A549 (cell line): ENCODE measurements at regions not wholly inside any gene's neighbourhood (a gene's known extent, or its start where the extent isn't known, plus 50 kb on each side); places are given as distances from the start of the nearest gene placed in this dataset.
A peak's percentile ranks its signal among the peaks of the same experiment; 100 is the strongest.

Experiments
- ATAC-seq, 2 experiments: fragments of 200-7000 bp in 1 of 2; fragments of >200 bp in 1 of 2; cut with Nextera tagmentation in 1 of 2; cut with Tn5 transposase in 1 of 2; 3 replicates each; pipeline versions ENCODE4 v1.8.0 to v1.9.1; 2018 to 2020; ENCODE audit warnings: mild to moderate bottlenecking in 1 of 2, moderate library complexity in 1 of 2
- CTCF ChIA-PET: fragments of 300-600 bp; sonication (Branson Sonifier 250); formaldehyde crosslinking; extraction: SDS; loops from one replicate; lab custom pipeline; 2021; ENCODE audit warnings: antibody characterized with exemption, inconsistent platforms; lab: Yijun Ruan, JAX
- POLR2A ChIA-PET: fragments of 350-600 bp; formaldehyde crosslinking; extraction: SDS; loops from one replicate; lab custom pipeline; 2021; ENCODE audit warnings: antibody characterized with exemption, inconsistent platforms; lab: Yijun Ruan, JAX
- DNase-seq, 2 experiments: peaks; one replicate each; pipeline versions ENCODE4 v3.0.0 to v3.0.0-alpha.2; 2011 to 2016; ENCODE audit warnings: low read depth in 1 of 2, low spot score in 1 of 2
- FAIRE-seq: peaks from 2 replicates; lab custom pipeline; 2011; peaks lifted over from hg19 to GRCh38; lab: Jason Lieb, UNC
- H3K27ac ChIP-seq, 2 experiments: fragments of >200 bp; sonication (Bioruptor Twin); formaldehyde crosslinking; 3 replicates each; pipeline ENCODE4 v1.5.1; 2016 to 2017
- H3K4me1 ChIP-seq: fragments of >200 bp; sonication (Bioruptor Twin); formaldehyde crosslinking; 3 replicates; pipeline ENCODE4 v1.6.1; 2016
- H3K4me2 ChIP-seq: fragments of >200 bp; sonication (Bioruptor Twin); formaldehyde crosslinking; 3 replicates; pipeline ENCODE4 v1.6.1; 2016
- H3K4me3 ChIP-seq: fragments of >200 bp; sonication (Bioruptor Twin); formaldehyde crosslinking; 3 replicates; pipeline ENCODE4 v1.5.1; 2016
- H3K9me3 ChIP-seq: fragments of >200 bp; sonication (Bioruptor Twin); formaldehyde crosslinking; 3 replicates; pipeline ENCODE4 v1.6.1; 2016
- ATOH8 ChIP-seq: fragments of 250-450 bp; sonication (Bioruptor Pico); IDR thresholded peaks from 2 replicates; pipeline ENCODE4 v1.5.0; 2020; ENCODE audit warnings: low read depth, mild to moderate bottlenecking, moderate library complexity
- BCL3 ChIP-seq: fragments of >200 bp; sonication (Bioruptor Twin); formaldehyde crosslinking; IDR thresholded peaks from 3 replicates; pipeline ENCODE4 v1.6.1; 2016
- BHLHE40 ChIP-seq: IDR thresholded peaks from 2 replicates; pipeline ENCODE4 v1.6.1; 2012; ENCODE audit warnings: low read depth, low read length, inconsistent platforms
- CBX2 ChIP-seq: fragments of 200-600 bp; sonication (generic); IDR thresholded peaks from 2 replicates; pipeline ENCODE4 v1.6.1; 2016; ENCODE audit warnings: low read depth, mild to moderate bottlenecking, borderline replicate concordance
- CEBPB ChIP-seq, 2 experiments: fragments of >200 bp in 1 of 2; sonication (Bioruptor Twin) in 1 of 2; formaldehyde crosslinking in 1 of 2; IDR thresholded peaks; 2 replicates each; pipeline ENCODE4 v1.6.1; 2012 to 2016
- CHD4 ChIP-seq: fragments of 200-600 bp; sonication (generic); IDR thresholded peaks from 2 replicates; pipeline ENCODE4 v1.6.1; 2016; ENCODE audit warnings: antibody characterized with exemption, mild to moderate bottlenecking, borderline replicate concordance
- EHF ChIP-seq: fragments of 250-450 bp; sonication (Bioruptor Pico); IDR thresholded peaks from 2 replicates; pipeline ENCODE4 v1.5.0; 2020; ENCODE audit warnings: mild to moderate bottlenecking
- ESRRA ChIP-seq: fragments of 150-350 bp; IDR thresholded peaks from 2 replicates; pipeline ENCODE4 v1.6.1; 2014; ENCODE audit warnings: mild to moderate bottlenecking, low read length, borderline replicate concordance
- FOXS1 ChIP-seq: fragments of 250-450 bp; sonication (Bioruptor Pico); IDR thresholded peaks from 2 replicates; pipeline ENCODE4 v1.5.0; 2020; ENCODE audit warnings: mild to moderate bottlenecking, moderate library complexity
- HEYL ChIP-seq: fragments of 250-450 bp; sonication (Bioruptor Pico); IDR thresholded peaks from 2 replicates; pipeline ENCODE4 v1.8.0; 2021; ENCODE audit warnings: mild to moderate bottlenecking, moderate library complexity
- HMGXB4 ChIP-seq: fragments of 250-450 bp; sonication (Bioruptor Pico); IDR thresholded peaks from 2 replicates; pipeline ENCODE4 v1.5.0; 2021; ENCODE audit warnings: mild to moderate bottlenecking, moderate library complexity, borderline replicate concordance
- HOXB13 ChIP-seq: fragments of 250-450 bp; sonication (Bioruptor Pico); IDR thresholded peaks from 2 replicates; pipeline ENCODE4 v1.5.0; 2020; ENCODE audit warnings: low read depth, mild to moderate bottlenecking, moderate library complexity
- JUNB ChIP-seq: fragments of >200 bp; sonication (Bioruptor Twin); formaldehyde crosslinking; IDR thresholded peaks from 2 replicates; pipeline ENCODE4 v1.6.1; 2016
- KDM1A ChIP-seq: fragments of 200-600 bp; sonication (generic); IDR thresholded peaks from 2 replicates; pipeline ENCODE4 v1.6.1; 2016; ENCODE audit warnings: low read depth, mild to moderate bottlenecking
- KDM5A ChIP-seq: fragments of 200-600 bp; sonication (generic); IDR thresholded peaks from 2 replicates; pipeline ENCODE4 v1.6.1; 2016; ENCODE audit warnings: antibody characterized with exemption, mild to moderate bottlenecking
- MAFK ChIP-seq: fragments of 450-650 bp; IDR thresholded peaks from 2 replicates; pipeline ENCODE4 v1.6.1; 2014; ENCODE audit not compliant: partially characterized antibody
- MYC ChIP-seq: IDR thresholded peaks from 2 replicates; pipeline ENCODE4 v1.6.1; 2012; ENCODE audit warnings: mild to moderate bottlenecking, inconsistent platforms, low read length, improper control_type of control experiment, borderline replicate concordance
- POLR2A ChIP-seq: IDR thresholded peaks from 2 replicates; pipeline ENCODE4 v1.6.1; 2012; ENCODE audit warnings: mild to moderate bottlenecking, low read length
- RCOR1 ChIP-seq: fragments of 150-350 bp; IDR thresholded peaks from 2 replicates; pipeline ENCODE4 v1.6.1; 2014; ENCODE audit warnings: antibody characterized with exemption, low read length, low read depth
- REST ChIP-seq: fragments of 200-600 bp; sonication (generic); IDR thresholded peaks from 2 replicates; pipeline ENCODE4 v1.6.1; 2016; ENCODE audit warnings: antibody characterized with exemption, mild to moderate bottlenecking, moderate library complexity
- RNF2 ChIP-seq: fragments of 200-600 bp; sonication (generic); IDR thresholded peaks from 2 replicates; pipeline ENCODE4 v1.6.1; 2016; ENCODE audit warnings: low read depth, mild to moderate bottlenecking, antibody characterized with exemption, moderate library complexity, borderline replicate concordance
- ZC3H11A ChIP-seq: fragments of 450-650 bp; IDR thresholded peaks from 2 replicates; pipeline ENCODE4 v1.6.1; 2014; ENCODE audit warnings: antibody characterized with exemption, mild to moderate bottlenecking
- WGBS: methylation state at CpG from one replicate; pipeline ENCODE4 v1.1.6; 2017; ENCODE audit errors: missing lambda C conversion rate; 5-methylcytosine and 5-hydroxymethylcytosine counted together
- TF ChIP-seq, protein P1 (sequence below): IDR thresholded peaks from 2 replicates; pipeline ENCODE4 v1.6.1; 2012

- 79% methylated on average over 3 of the region's 3 CpGs for WGBS
- ATAC-seq (no peak), DNase-seq (no peak), FAIRE-seq (no peak)
- no peak overlapping the region for H3K27ac ChIP-seq
- H3K4me1 ChIP-seq, result no peaks in the 10 kb centered on the region
- H3K9me3 ChIP-seq, result no peaks in the 10 kb centered on the region
- CTCF ChIA-PET, result no interaction called here
- TF ChIP-seq KDM1A (no peak), CHD4 (no peak), EHF (no peak), KDM5A (no peak), RNF2 (no peak), BHLHE40 (no peak), CEBPB (IDR thresholded peaks at IDR 0.05) (no peak), RCOR1 (no peak), FOXS1 (CRISPR knock-in tag) (no peak), MAFK (no peak), MYC (no peak)
- H3K4me2 ChIP-seq, result no peak overlapping the region
- POLR2A ChIA-PET, result no interaction called here
- H3K4me3 ChIP-seq, result no peak overlapping the region
Measured at GRCh38 chr5:92809855-92810465, 771.1 kb downstream of the NR2F1-AS1 start.

GRCh38 chr5:92808474-92808873 lies 772.5 kb downstream of the NR2F1-AS1 start:
- POLR2A ChIA-PET, result no interaction called here

GRCh38 chr5:92807085-92807484 lies 773.9 kb downstream of the NR2F1-AS1 start:
- FAIRE-seq (no peak), DNase-seq (no peak), ATAC-seq (no peak)
- Histone ChIP-seq H3K27ac (no peak overlapping the region), H3K9me3 (no peaks in the 10 kb centered on the region), H3K4me3 (no peak overlapping the region), H3K4me1 (no peaks in the 10 kb centered on the region; the same call in 2 of the 3 replicates), H3K4me2 (no peak overlapping the region)
- ChIA-PET CTCF (no interaction called here), POLR2A (no interaction called here)
- no peak for TF ChIP-seq HEYL (CRISPR knock-in tag)
- no peak for TF ChIP-seq HOXB13
- no peak for TF ChIP-seq ATOH8 (CRISPR knock-in tag)
- TF ChIP-seq, protein P1, sequence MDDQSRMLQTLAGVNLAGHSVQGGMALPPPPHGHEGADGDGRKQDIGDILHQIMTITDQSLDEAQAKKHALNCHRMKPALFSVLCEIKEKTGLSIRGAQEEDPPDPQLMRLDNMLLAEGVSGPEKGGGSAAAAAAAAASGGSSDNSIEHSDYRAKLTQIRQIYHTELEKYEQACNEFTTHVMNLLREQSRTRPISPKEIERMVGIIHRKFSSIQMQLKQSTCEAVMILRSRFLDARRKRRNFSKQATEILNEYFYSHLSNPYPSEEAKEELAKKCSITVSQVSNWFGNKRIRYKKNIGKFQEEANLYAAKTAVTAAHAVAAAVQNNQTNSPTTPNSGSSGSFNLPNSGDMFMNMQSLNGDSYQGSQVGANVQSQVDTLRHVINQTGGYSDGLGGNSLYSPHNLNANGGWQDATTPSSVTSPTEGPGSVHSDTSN, result no peak
- 84% methylated on average over 4 of the region's 4 CpGs for WGBS

More at GRCh38 chr5:92808474-92808873, 772.5 kb downstream of the NR2F1-AS1 start:
- no peak overlapping the region for H3K4me2 ChIP-seq
- no peak overlapping the region for H3K27ac ChIP-seq
- WGBS, result 59% methylated on average over 1 of the region's 1 CpG
- H3K4me3 ChIP-seq, result no peak overlapping the region
- DNase-seq (no peak), FAIRE-seq (no peak), ATAC-seq (no peak)
- H3K4me1 ChIP-seq, result no peaks in the 10 kb centered on the region
- CTCF ChIA-PET, result no interaction called here
- no peaks in the 10 kb centered on the region for H3K9me3 ChIP-seq
- no peak for TF ChIP-seq KDM1A
- TF ChIP-seq MAFK, result peak; percentile 64
- TF ChIP-seq ESRRA, result no peak

DNA sequence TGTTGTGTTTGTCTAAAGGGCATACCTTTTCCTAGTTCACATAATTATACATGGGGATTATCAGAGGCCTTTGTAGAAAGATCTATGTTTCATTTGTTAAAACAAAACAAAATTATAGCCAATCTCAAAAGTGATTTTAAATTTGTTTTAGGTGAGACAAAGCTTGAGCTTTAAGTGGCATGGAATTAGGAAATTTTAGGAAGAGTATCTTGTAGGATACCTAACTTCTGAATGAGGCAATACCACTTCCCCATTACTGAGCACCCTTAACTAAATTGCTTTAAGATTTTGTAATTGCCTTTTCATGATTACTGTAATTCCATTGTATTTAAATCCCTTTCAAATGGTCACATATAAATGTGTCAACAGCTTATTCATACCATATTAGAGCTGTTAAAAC lies 775.6 kb downstream of the NR2F1-AS1 start:
- H3K4me2 ChIP-seq, result no peak overlapping the region
- DNase-seq (no peak), FAIRE-seq (no peak), ATAC-seq (no peak)
- H3K27ac ChIP-seq, result no peak overlapping the region
- CTCF ChIA-PET, result interaction anchor here (1.1 kb wide), 1 partner anchor 1933 kb away, joined by 3 read pairs; no protein-coding TSS in a partner anchor
- H3K4me3 ChIP-seq, result no peak overlapping the region
- H3K4me1 ChIP-seq, result peaks cover 9% of the 10 kb centered on the region
- no peaks in the 10 kb centered on the region for H3K9me3 ChIP-seq
- POLR2A ChIA-PET, result no interaction called here
- TF ChIP-seq HMGXB4 (CRISPR knock-in tag), result no peak
- TF ChIP-seq BHLHE40, result no peak
- TF ChIP-seq POLR2A, result no peak
- no peak for TF ChIP-seq REST
- no peak for TF ChIP-seq CBX2
- TF ChIP-seq JUNB, result no peak
- TF ChIP-seq BCL3, result no peak
- TF ChIP-seq ZC3H11A, result no peak
- TF ChIP-seq MYC, result no peak
